GM23248 (cell line): ENCODE measurements at regions not wholly inside any gene's neighbourhood (a gene's known extent, or its start where the extent isn't known, plus 50 kb on each side); places are given as distances from the start of the nearest gene placed in this dataset.

Experiments used
- EZH2 ChIP-seq: fragments of 200-600 bp; sonication (generic); IDR thresholded peaks from 2 replicates; pipeline ENCODE4 v1.6.1; 2018; ENCODE audit warnings: antibody characterized with exemption, mild to moderate bottlenecking; ENCODE audit not compliant: insufficient read depth, poor library complexity, severe bottlenecking
- EZH2phosphoT487 ChIP-seq: fragments of 200-600 bp; sonication (generic); IDR thresholded peaks from 2 replicates; pipeline ENCODE4 v1.6.1; 2018; ENCODE audit warnings: antibody characterized with exemption, moderate library complexity, mild to moderate bottlenecking, low read depth; ENCODE audit not compliant: insufficient read depth

DNA sequence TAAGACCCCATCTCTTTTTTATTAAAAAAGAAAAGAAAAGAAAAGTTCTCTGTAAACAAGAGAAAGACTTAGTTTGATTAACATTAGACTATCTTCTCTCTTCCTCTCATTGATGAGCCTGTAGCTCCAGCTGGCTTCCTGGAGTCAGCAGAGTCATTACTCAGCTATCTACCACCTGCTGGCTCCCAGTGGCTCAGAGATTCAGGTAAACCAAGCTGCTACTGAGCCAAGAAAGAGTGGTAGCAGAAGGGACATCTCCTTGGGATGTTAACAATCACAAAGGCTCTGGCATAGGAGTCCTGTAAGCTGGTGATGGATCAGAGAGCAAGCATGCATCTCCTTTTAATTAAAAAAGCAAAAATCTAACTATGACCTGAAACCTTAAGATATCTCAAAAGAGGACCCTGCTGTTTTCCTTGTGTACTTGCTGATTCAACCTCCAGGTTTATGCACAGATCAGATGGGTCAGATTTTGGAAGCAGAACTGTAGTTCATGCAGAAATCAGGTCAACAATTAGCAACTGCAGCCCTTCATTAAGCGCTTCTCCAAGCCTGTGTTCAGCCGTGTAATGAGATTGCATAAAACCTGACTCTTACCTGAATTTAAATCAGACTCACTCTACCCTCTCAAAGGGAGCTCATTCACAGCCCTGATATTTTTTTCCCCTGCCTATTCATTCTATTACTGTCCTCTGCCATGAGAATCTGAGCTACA is 225.8 kb downstream of the RNF152 start:
- TF ChIP-seq EZH2 (no peak), EZH2phosphoT487 (no peak)
